SU-DHL-6 (cell line): ENCODE measurements at regions not wholly inside any gene's neighbourhood (a gene's known extent, or its start where the extent isn't known, plus 50 kb on each side); places are given as distances from the start of the nearest gene placed in this dataset.

Experiments used
- H2AFZ ChIP-seq: fragments of 200-600 bp; sonication (generic); 2 replicates; pipeline ENCODE4 v1.6.1; 2014; ENCODE audit warnings: low read depth, mild to moderate bottlenecking, moderate library complexity, mixed read lengths, antibody characterized with exemption, low read length; ENCODE audit not compliant: severe bottlenecking
- H3F3A ChIP-seq: fragments of 200-600 bp; shearing (Covaris generic); 2 replicates; pipeline ENCODE4 v1.6.0; 2016; ENCODE audit warnings: antibody characterized with exemption, mild to moderate bottlenecking; ENCODE audit not compliant: insufficient read depth
- H3K27ac ChIP-seq: fragments of 200-600 bp; sonication (generic); 2 replicates; pipeline ENCODE4 v1.5.1; 2016; ENCODE audit warnings: low read depth, mild to moderate bottlenecking, low read length, moderate library complexity, mixed read lengths
- H3K27me3 ChIP-seq: fragments of 200-600 bp; sonication (generic), shearing (Covaris generic); 2 replicates; pipeline ENCODE4 v1.6.0; 2014; ENCODE audit warnings: mild to moderate bottlenecking, low read length
- H3K36me3 ChIP-seq: fragments of 200-600 bp; sonication (generic); 2 replicates; pipeline ENCODE4 v1.6.1; 2014; ENCODE audit warnings: mild to moderate bottlenecking, low read length, mixed read lengths
- H3K4me2 ChIP-seq: fragments of 300-600, 200-600 bp; shearing (Covaris generic), sonication (generic); 2 replicates; pipeline ENCODE4 v1.6.0; 2014; ENCODE audit warnings: low read length, low read depth, mild to moderate bottlenecking; ENCODE audit not compliant: poor library complexity, severe bottlenecking
- H3K4me3 ChIP-seq: fragments of 200-600 bp; sonication (generic); 2 replicates; pipeline ENCODE4 v1.5.1; 2014; ENCODE audit warnings: antibody characterized with exemption, low read length, mild to moderate bottlenecking, mixed read lengths; ENCODE audit not compliant: insufficient read depth, poor library complexity, severe bottlenecking
- H3K79me2 ChIP-seq: fragments of 200-600 bp; sonication (generic); 2 replicates; pipeline ENCODE4 v1.6.1; 2014; ENCODE audit warnings: mild to moderate bottlenecking, low read length, moderate library complexity; ENCODE audit not compliant: insufficient read depth
- H3K9ac ChIP-seq: fragments of 200-600 bp; sonication (generic); 2 replicates; pipeline ENCODE4 v1.7.0; 2014; ENCODE audit warnings: mild to moderate bottlenecking, low read length
- H3K9me2 ChIP-seq: fragments of 200-600 bp; sonication (generic); replicated peaks from 2 replicates; pipeline ENCODE4 v1.6.1; 2014; ENCODE audit warnings: low read length; ENCODE audit not compliant: insufficient read depth
- H3K9me3 ChIP-seq: fragments of 200-600 bp; sonication (generic); 2 replicates; pipeline ENCODE4 v1.6.1; 2014; ENCODE audit warnings: low read length, mixed read lengths; ENCODE audit not compliant: insufficient read depth
- H4K20me1 ChIP-seq: fragments of 200-600 bp; sonication (generic); 2 replicates; pipeline ENCODE4 v1.6.1; 2014; ENCODE audit warnings: low read depth, mild to moderate bottlenecking, antibody characterized with exemption, low read length, moderate library complexity, mixed read lengths
- EZH2phosphoT487 ChIP-seq: fragments of 200-600 bp; sonication (generic), shearing (Covaris generic); conservative IDR thresholded peaks from 2 replicates; pipeline ENCODE4 v1.6.1; 2018; ENCODE audit warnings: mild to moderate bottlenecking, antibody characterized with exemption, low read length, moderate library complexity, mixed read lengths
- TF ChIP-seq, protein P1 (sequence below): fragments of 200-600 bp; sonication (generic); IDR thresholded peaks from one replicate; pipeline ENCODE4 v1.5.1; 2017; ENCODE audit warnings: antibody characterized with exemption, mild to moderate bottlenecking, low read length, moderate library complexity; ENCODE audit not compliant: insufficient read depth, poor library complexity, severe bottlenecking

DNA sequence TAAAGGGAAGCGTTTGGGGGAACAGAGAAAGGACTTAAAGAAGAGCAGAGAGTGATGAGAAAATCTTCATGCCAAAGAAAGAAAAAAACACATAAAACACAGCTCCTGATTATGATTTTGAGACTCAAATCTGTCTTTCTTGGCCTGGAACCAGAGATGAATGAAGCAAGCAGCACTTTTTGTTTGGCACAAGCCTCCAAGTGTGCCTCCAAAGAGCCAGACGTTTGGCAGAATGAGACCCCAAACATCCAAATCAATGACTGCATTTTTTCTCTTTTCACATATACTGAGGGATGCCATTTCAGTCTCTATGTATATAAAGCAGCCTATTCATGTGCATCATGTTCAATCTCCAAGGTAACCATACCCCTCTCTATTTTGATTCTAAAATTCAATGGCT lies 424.2 kb downstream of the TUSC1 start:
- Histone ChIP-seq H3K9me3 (no peaks in the 10 kb centered on the region), H3K4me2 (no peak overlapping the region), H4K20me1 (no peaks in the 10 kb centered on the region), H3K9me2 (no peaks in the 10 kb centered on the region), H3K79me2 (no peaks in the 10 kb centered on the region), H3F3A (no peaks in the 10 kb centered on the region), H3K36me3 (no peaks in the 10 kb centered on the region), H3K4me3 (no peak overlapping the region), H3K27ac (no peak overlapping the region), H3K9ac (no peak overlapping the region), H3K27me3 (no peaks in the 10 kb centered on the region), H2AFZ (no peak overlapping the region)
- TF ChIP-seq, protein P1, sequence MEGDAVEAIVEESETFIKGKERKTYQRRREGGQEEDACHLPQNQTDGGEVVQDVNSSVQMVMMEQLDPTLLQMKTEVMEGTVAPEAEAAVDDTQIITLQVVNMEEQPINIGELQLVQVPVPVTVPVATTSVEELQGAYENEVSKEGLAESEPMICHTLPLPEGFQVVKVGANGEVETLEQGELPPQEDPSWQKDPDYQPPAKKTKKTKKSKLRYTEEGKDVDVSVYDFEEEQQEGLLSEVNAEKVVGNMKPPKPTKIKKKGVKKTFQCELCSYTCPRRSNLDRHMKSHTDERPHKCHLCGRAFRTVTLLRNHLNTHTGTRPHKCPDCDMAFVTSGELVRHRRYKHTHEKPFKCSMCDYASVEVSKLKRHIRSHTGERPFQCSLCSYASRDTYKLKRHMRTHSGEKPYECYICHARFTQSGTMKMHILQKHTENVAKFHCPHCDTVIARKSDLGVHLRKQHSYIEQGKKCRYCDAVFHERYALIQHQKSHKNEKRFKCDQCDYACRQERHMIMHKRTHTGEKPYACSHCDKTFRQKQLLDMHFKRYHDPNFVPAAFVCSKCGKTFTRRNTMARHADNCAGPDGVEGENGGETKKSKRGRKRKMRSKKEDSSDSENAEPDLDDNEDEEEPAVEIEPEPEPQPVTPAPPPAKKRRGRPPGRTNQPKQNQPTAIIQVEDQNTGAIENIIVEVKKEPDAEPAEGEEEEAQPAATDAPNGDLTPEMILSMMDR, result no peak
- no peak for TF ChIP-seq EZH2phosphoT487

DNA sequence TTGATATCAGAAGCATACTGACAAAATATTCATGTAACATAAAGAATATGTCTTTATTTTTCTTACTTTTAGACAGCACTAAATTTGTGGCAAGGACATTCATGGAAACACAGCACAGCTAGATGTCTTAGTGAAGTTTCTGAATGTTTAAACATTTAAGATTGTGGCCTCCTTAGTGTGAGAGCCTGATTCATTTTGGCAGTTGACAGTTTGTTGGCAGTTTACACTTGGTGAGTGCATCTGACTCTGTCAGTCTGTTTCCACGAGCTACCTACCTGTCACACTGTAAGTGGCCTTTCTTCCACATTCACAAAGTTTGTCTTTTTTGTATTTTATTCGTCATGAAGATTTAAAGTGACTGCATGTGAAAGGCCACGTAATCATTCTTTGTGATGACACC lies 436.8 kb downstream of the TUSC1 start:
- TF ChIP-seq EZH2phosphoT487, result no peak
- TF ChIP-seq, protein P1, result no peak

DNA sequence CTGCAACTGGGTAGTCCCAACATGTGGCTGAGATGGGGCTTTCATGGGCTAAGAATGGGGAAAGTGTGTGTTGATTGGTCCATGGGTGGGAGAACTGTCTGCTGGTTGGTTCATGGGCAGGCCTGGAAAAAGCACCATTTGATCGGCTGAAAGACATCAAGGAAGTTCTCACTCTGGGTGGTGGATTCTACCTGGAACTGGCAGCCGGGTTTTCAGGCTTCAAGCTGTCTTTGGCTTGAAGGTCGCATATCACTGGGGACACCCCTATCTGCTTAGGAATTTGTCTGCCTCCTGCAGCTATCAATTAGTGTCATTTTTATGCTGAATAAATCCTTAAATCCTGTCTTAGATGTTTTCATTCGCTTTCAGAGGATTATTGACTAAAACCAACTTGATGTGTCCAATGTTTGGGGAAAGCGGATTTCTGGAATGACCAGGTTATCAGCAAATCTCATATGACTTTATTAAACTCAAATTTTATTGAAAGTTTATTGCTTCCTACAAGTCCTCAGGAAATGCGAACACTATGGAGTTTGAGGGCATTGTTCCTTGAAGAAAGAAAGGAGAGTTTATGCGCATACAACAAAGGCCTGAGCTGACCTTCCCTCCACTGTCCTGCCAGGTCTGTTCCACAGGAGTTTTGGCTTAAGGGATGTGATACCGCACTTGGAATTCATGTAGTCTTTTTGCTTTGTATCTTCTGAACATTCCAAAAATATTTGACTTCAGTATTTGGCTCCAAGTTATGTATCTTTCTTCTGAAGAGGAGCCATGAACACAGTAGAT lies 451.1 kb downstream of the TUSC1 start:
- Histone ChIP-seq H3K4me2 (no peak overlapping the region), H3K27me3 (no peaks in the 10 kb centered on the region), H3F3A (no peaks in the 10 kb centered on the region), H2AFZ (no peak overlapping the region), H3K79me2 (no peaks in the 10 kb centered on the region), H3K4me3 (no peak overlapping the region), H4K20me1 (no peaks in the 10 kb centered on the region), H3K36me3 (no peaks in the 10 kb centered on the region), H3K9me2 (0 out of 2 replicates have a peak, but pooled peaks cover 4% of the 10 kb centered on the region), H3K9ac (no peak overlapping the region), H3K27ac (no peak overlapping the region), H3K9me3 (no peaks in the 10 kb centered on the region)
- TF ChIP-seq EZH2phosphoT487, result no peak
- TF ChIP-seq, protein P1, result no peak

More for the DNA sequence above, 436.8 kb downstream of the TUSC1 start:
- H3K79me2 ChIP-seq, result no peaks in the 10 kb centered on the region
- H4K20me1 ChIP-seq, result no peaks in the 10 kb centered on the region
- H3F3A ChIP-seq, result no peaks in the 10 kb centered on the region
- no peak overlapping the region for H3K4me3 ChIP-seq
- H3K9ac ChIP-seq, result no peak overlapping the region
- no peak overlapping the region for H3K4me2 ChIP-seq
- no peaks in the 10 kb centered on the region for H3K27me3 ChIP-seq
- H3K9me3 ChIP-seq, result no peaks in the 10 kb centered on the region
- no peaks in the 10 kb centered on the region for H3K9me2 ChIP-seq
- no peak overlapping the region for H2AFZ ChIP-seq
- H3K36me3 ChIP-seq, result no peaks in the 10 kb centered on the region; the same call in 1 of the 2 replicates
- no peak overlapping the region for H3K27ac ChIP-seq
